ENCODE measurements at regions not wholly inside any gene's neighbourhood (a gene's known extent, or its start where the extent isn't known, plus 50 kb on each side); places are given as distances from the start of the nearest gene placed in this dataset.
A peak's percentile ranks its signal among the peaks of the same experiment; 100 is the strongest.

DNA sequence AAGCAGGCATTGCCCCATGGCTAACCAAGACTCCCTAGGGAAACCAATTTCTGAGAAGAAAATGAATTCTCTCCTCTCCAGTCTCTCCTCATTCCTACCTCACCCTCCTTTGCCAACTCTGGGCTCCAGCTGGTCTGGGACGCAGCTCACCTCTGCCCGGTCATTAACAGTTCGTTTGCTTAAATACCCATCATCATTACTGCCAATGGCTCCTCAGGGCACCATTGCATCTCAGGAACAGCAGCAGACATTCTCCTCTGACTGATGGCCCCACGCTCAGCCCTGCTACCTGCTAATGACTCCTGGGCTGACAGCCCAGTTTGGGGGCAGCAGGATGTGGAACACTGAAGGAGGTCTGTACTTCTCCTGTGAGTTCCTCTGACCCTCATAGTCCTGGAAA is 462.0 kb downstream of the INSC start:
- Histone ChIP-seq H3K36me3 (replicated peaks in 1 of 2; ENCODE audit: control insufficient read depth in 2 of 2, insufficient read depth in 2 of 2, low read length in 2 of 2) (peaks cover 0 to 2% of the 10 kb centered on the region in 2 donors), H2AFZ (ENCODE audit: low read length) (no peak overlapping the region), H2BK15ac (ENCODE audit: low read length) (no peak overlapping the region), H2AK5ac (ENCODE audit: low read depth, low read length) (no peak overlapping the region), H3K4me2 (ENCODE audit: insufficient read depth, low read length, poor library complexity, severe bottlenecking) (no peak overlapping the region), H3K9ac (ENCODE audit: low read depth, low read length, poor library complexity) (no peak overlapping the region), H2BK120ac (ENCODE audit: low read depth, low read length) (no peak overlapping the region), H3K4me3 (ENCODE audit: low read length in 2 of 2) (no peak overlapping the region), H4K91ac (ENCODE audit: low read depth, low read length, poor library complexity) (peak overlapping the region; percentile 59), H4K8ac (ENCODE audit: low read depth, low read length) (no peak overlapping the region), H3K27me3 (ENCODE audit: control insufficient read depth in 3 of 3, insufficient read depth in 3 of 3, low read depth in 1 of 3, low read length in 3 of 3) (no peaks in the 10 kb centered on the region), H3K4ac (ENCODE audit: low read length) (no peak overlapping the region), H3K9me3 (replicated peaks in 1 of 2; ENCODE audit: control insufficient read depth in 2 of 2, insufficient read depth in 1 of 2, low read depth in 1 of 2, low read length in 2 of 2) (no peaks in the 10 kb centered on the region), H3K14ac (ENCODE audit: low read length) (no peak overlapping the region), H2BK12ac (ENCODE audit: low read length) (no peak overlapping the region), H3K27ac (replicated peaks; ENCODE audit: low read length) (no peak overlapping the region), H2BK5ac (ENCODE audit: low read length) (no peak overlapping the region), H3K4me1 (ENCODE audit: control insufficient read depth in 2 of 2, insufficient read depth in 1 of 2, low read depth in 1 of 2, low read length in 2 of 2) (no peaks in the 10 kb centered on the region), H3K79me1 (ENCODE audit: low read depth, low read length) (peaks cover 2% of the 10 kb centered on the region), H3K18ac (ENCODE audit: low read length) (no peak overlapping the region), H3K23ac (ENCODE audit: low read depth, low read length, poor library complexity) (no peak overlapping the region)
- WGBS, 2 donors (ENCODE audit: extremely low coverage in 2 of 2, insufficient read length in 2 of 2, insufficient replicate concordance in 1 of 2): no CpG with 5 or more reads among the region's 4 CpGs
- no peak for DNase-seq (ENCODE audit: low spot score)

DNA sequence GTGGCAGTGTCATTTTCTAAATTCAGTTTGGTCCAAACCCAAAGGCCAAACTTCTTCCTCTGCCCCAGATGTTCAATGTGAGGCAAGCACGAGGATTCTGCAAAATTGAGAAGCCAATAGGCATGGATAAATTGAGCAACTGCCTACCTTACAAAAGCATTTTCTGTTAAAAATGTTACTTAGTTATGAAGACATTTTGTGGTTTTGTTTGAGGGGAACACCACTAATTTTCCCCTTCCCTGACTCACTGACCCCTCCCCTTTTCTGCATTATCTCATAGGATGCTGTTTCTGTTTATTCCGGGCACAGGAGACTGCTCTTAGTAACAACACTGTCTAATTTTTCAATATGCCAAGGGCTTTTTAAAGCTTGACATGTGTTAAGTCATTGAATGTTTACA is 462.8 kb downstream of the INSC start:
- no CpG with 5 or more reads among the region's 2 CpGs for WGBS, 2 donors (ENCODE audit: extremely low coverage in 2 of 2, insufficient read length in 2 of 2, insufficient replicate concordance in 1 of 2)

DNA sequence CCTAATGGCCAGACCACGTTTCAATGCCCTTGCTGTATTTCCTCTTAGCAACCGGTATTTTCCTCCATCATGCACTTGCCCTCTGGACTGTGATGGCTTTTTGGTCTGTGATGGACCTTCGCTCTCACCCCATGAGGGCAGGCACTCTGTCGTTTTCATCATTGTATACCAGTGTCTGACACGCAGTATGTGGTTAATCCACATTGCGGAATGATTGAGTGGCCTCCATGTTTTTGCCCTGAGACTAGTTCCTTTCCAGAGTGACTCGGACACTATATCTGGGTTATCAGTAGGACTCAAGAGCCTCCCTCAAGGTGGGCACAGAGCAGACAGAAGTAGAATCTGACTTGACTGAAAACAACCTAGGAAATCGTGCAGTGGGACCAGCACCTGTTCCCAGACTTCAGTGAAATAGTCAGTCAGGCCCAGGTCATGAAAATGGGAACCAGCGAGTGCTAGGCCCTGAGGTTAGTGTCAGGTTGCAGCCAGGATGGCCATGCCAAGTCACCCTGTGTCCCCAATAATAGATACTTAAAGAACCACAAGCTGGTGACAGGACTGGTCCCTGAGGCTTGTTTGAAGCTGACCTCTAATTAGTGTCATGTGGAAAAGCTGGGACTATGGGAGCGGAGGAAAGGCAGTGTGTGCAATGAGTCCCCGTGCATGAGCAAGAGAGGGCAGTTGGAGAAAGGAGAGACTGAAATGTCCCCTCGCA is 464.7 kb downstream of the INSC start:
- no peak overlapping the region for H2BK15ac ChIP-seq (ENCODE audit: low read length)
- H4K8ac ChIP-seq (ENCODE audit: low read depth, low read length): no peak overlapping the region
- H3K4me2 ChIP-seq (ENCODE audit: insufficient read depth, low read length, poor library complexity, severe bottlenecking): no peak overlapping the region
- H2AFZ ChIP-seq (ENCODE audit: low read length): no peak overlapping the region
- H3K9me3 ChIP-seq (replicated peaks in 1 of 2; ENCODE audit: control insufficient read depth in 2 of 2, insufficient read depth in 1 of 2, low read depth in 1 of 2, low read length in 2 of 2): no peaks in the 10 kb centered on the region
- peaks cover 0 to 2% of the 10 kb centered on the region in 2 donors for H3K36me3 ChIP-seq (replicated peaks in 1 of 2; ENCODE audit: control insufficient read depth in 2 of 2, insufficient read depth in 2 of 2, low read length in 2 of 2)
- no peak overlapping the region for H3K9ac ChIP-seq (ENCODE audit: low read depth, low read length, poor library complexity)
- H3K18ac ChIP-seq (ENCODE audit: low read length): no peak overlapping the region
- H3K14ac ChIP-seq (ENCODE audit: low read length): no peak overlapping the region
- H3K4ac ChIP-seq (ENCODE audit: low read length): no peak overlapping the region
- no peak overlapping the region for H3K27ac ChIP-seq (replicated peaks; ENCODE audit: low read length)
- no peak for DNase-seq (ENCODE audit: low spot score)
- no peak overlapping the region for H2BK12ac ChIP-seq (ENCODE audit: low read length)
- no peaks in the 10 kb centered on the region for H3K4me1 ChIP-seq (ENCODE audit: control insufficient read depth in 2 of 2, insufficient read depth in 1 of 2, low read depth in 1 of 2, low read length in 2 of 2)
- no peak overlapping the region for H2AK5ac ChIP-seq (ENCODE audit: low read depth, low read length)
- no CpG with 5 or more reads among the region's 12 CpGs for whole genome bisulfite sequencing, 2 donors (ENCODE audit: extremely low coverage in 2 of 2, insufficient read length in 2 of 2, insufficient replicate concordance in 1 of 2)
- H3K23ac ChIP-seq (ENCODE audit: low read depth, low read length, poor library complexity): no peak overlapping the region
- no peak overlapping the region for H2BK120ac ChIP-seq (ENCODE audit: low read depth, low read length)
- H3K4me3 ChIP-seq (ENCODE audit: low read length in 2 of 2): no peak overlapping the region
- H4K91ac ChIP-seq (ENCODE audit: low read depth, low read length, poor library complexity): no peak overlapping the region
- H3K27me3 ChIP-seq (ENCODE audit: control insufficient read depth in 3 of 3, insufficient read depth in 3 of 3, low read depth in 1 of 3, low read length in 3 of 3): no peaks in the 10 kb centered on the region
- no peak overlapping the region for H2BK5ac ChIP-seq (ENCODE audit: low read length)
- no peaks in the 10 kb centered on the region for H3K79me1 ChIP-seq (ENCODE audit: low read depth, low read length)

More for the DNA sequence above, 462.8 kb downstream of the INSC start:
- H2AFZ ChIP-seq (ENCODE audit: low read length): no peak overlapping the region
- DNase-seq (ENCODE audit: low spot score): no peak
- no peak overlapping the region for H3K23ac ChIP-seq (ENCODE audit: low read depth, low read length, poor library complexity)
- no peaks in the 10 kb centered on the region for H3K9me3 ChIP-seq (replicated peaks in 1 of 2; ENCODE audit: control insufficient read depth in 2 of 2, insufficient read depth in 1 of 2, low read depth in 1 of 2, low read length in 2 of 2)
- H3K18ac ChIP-seq (ENCODE audit: low read length): no peak overlapping the region
- no peak overlapping the region for H2BK5ac ChIP-seq (ENCODE audit: low read length)
- no peak overlapping the region for H2BK120ac ChIP-seq (ENCODE audit: low read depth, low read length)
- H3K79me1 ChIP-seq (ENCODE audit: low read depth, low read length): peaks cover 2% of the 10 kb centered on the region
- no peak overlapping the region for H3K14ac ChIP-seq (ENCODE audit: low read length)
- H3K4ac ChIP-seq (ENCODE audit: low read length): no peak overlapping the region
- no peak overlapping the region for H3K9ac ChIP-seq (ENCODE audit: low read depth, low read length, poor library complexity)
- no peak overlapping the region for H3K4me2 ChIP-seq (ENCODE audit: insufficient read depth, low read length, poor library complexity, severe bottlenecking)
- H3K4me3 ChIP-seq (ENCODE audit: low read length in 2 of 2): no peak overlapping the region
- peaks cover 0 to 2% of the 10 kb centered on the region in 2 donors for H3K36me3 ChIP-seq (replicated peaks in 1 of 2; ENCODE audit: control insufficient read depth in 2 of 2, insufficient read depth in 2 of 2, low read length in 2 of 2)
- no peak overlapping the region for H2BK12ac ChIP-seq (ENCODE audit: low read length)
- no peak overlapping the region for H2BK15ac ChIP-seq (ENCODE audit: low read length)
- no peaks in the 10 kb centered on the region for H3K4me1 ChIP-seq (ENCODE audit: control insufficient read depth in 2 of 2, insufficient read depth in 1 of 2, low read depth in 1 of 2, low read length in 2 of 2)
- H3K27ac ChIP-seq (replicated peaks; ENCODE audit: low read length): no peak overlapping the region
- no peaks in the 10 kb centered on the region for H3K27me3 ChIP-seq (ENCODE audit: control insufficient read depth in 3 of 3, insufficient read depth in 3 of 3, low read depth in 1 of 3, low read length in 3 of 3)
- H4K91ac ChIP-seq (ENCODE audit: low read depth, low read length, poor library complexity): no peak overlapping the region
- H2AK5ac ChIP-seq (ENCODE audit: low read depth, low read length): no peak overlapping the region
- no peak overlapping the region for H4K8ac ChIP-seq (ENCODE audit: low read depth, low read length)

DNA sequence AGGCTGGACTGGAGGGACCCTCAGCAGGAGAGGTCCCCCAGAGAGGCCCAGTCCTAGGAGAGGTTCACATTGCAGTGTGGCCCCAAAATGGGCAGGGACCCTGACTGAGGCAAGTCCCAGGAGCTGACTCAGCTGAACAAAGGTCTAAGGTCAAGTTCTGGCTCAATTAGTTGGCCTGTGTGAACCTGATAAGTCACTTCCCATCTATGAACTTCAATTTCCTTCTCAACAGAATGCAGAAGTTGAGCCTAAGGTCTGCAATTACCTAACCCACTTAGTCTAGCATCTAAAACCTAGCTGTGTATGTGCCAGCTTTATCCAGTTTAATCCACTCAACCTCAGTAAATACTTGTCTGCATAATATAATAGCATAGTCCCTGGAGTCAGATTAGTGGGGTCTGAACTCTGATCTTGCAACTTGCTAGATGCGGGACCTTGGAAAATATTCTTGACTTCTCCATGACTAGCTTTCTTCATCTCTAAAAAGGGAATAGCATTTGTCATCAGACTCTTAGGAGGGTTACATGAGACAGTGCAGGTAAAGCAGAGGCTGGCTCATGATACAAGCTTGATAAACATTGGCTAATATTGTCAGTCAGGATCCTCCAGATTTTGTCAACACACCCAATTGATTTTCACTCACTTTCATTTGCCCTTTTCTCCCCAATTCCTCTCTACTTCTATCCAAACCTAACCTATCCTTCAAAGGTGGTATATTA is 465.5 kb downstream of the INSC start:
- Histone ChIP-seq H2BK120ac (ENCODE audit: low read depth, low read length) (no peak overlapping the region), H3K9me3 (replicated peaks in 1 of 2; ENCODE audit: control insufficient read depth in 2 of 2, insufficient read depth in 1 of 2, low read depth in 1 of 2, low read length in 2 of 2) (no peaks in the 10 kb centered on the region), H3K36me3 (replicated peaks in 1 of 2; ENCODE audit: control insufficient read depth in 2 of 2, insufficient read depth in 2 of 2, low read length in 2 of 2) (peaks cover 0 to 2% of the 10 kb centered on the region in 2 donors), H3K4ac (ENCODE audit: low read length) (no peak overlapping the region), H2BK15ac (ENCODE audit: low read length) (no peak overlapping the region), H3K18ac (ENCODE audit: low read length) (no peak overlapping the region), H4K8ac (ENCODE audit: low read depth, low read length) (no peak overlapping the region), H3K27me3 (ENCODE audit: control insufficient read depth in 3 of 3, insufficient read depth in 3 of 3, low read depth in 1 of 3, low read length in 3 of 3) (no peaks in the 10 kb centered on the region), H3K23ac (ENCODE audit: low read depth, low read length, poor library complexity) (no peak overlapping the region), H3K79me1 (ENCODE audit: low read depth, low read length) (no peaks in the 10 kb centered on the region), H3K4me2 (ENCODE audit: insufficient read depth, low read length, poor library complexity, severe bottlenecking) (no peak overlapping the region), H2BK12ac (ENCODE audit: low read length) (no peak overlapping the region), H3K27ac (replicated peaks; ENCODE audit: low read length) (no peak overlapping the region), H3K4me3 (ENCODE audit: low read length in 2 of 2) (no peak overlapping the region), H4K91ac (ENCODE audit: low read depth, low read length, poor library complexity) (no peak overlapping the region), H2AFZ (ENCODE audit: low read length) (no peak overlapping the region), H3K4me1 (ENCODE audit: control insufficient read depth in 2 of 2, insufficient read depth in 1 of 2, low read depth in 1 of 2, low read length in 2 of 2) (no peaks in the 10 kb centered on the region), H2BK5ac (ENCODE audit: low read length) (no peak overlapping the region), H3K9ac (ENCODE audit: low read depth, low read length, poor library complexity) (no peak overlapping the region), H2AK5ac (ENCODE audit: low read depth, low read length) (no peak overlapping the region), H3K14ac (ENCODE audit: low read length) (no peak overlapping the region)
- no CpG with 5 or more reads among the region's 1 CpG for WGBS, 2 donors (ENCODE audit: extremely low coverage in 2 of 2, insufficient read length in 2 of 2, insufficient replicate concordance in 1 of 2)
- no peak for DNase-seq (ENCODE audit: low spot score)

Measured in neuronal stem cell (in vitro differentiated cells).